KMS-11 (cell line): ENCODE measurements at regions not wholly inside any gene's neighbourhood (a gene's known extent, or its start where the extent isn't known, plus 50 kb on each side); places are given as distances from the start of the nearest gene placed in this dataset.

Source experiments
- H2AFZ ChIP-seq: fragments of 200-600 bp; sonication (generic); 2 replicates; pipeline ENCODE4 v1.6.1; 2016; ENCODE audit warnings: antibody characterized with exemption, mixed run types, low read depth
- H3K27ac ChIP-seq: fragments of 200-600 bp; sonication (generic); 2 replicates; pipeline ENCODE4 v1.6.1; 2016; ENCODE audit warnings: mild to moderate bottlenecking, mixed run types
- H3K27me3 ChIP-seq: fragments of 200-600 bp; sonication (generic); 2 replicates; pipeline ENCODE4 v1.6.1; 2017; ENCODE audit warnings: mild to moderate bottlenecking, low read depth, mixed run types, moderate library complexity; ENCODE audit not compliant: insufficient read depth
- H3K36me3 ChIP-seq: fragments of 200-600 bp; sonication (generic); 2 replicates; pipeline ENCODE4 v1.6.1; 2017; ENCODE audit warnings: mild to moderate bottlenecking, mixed run types; ENCODE audit not compliant: insufficient read depth
- H3K4me1 ChIP-seq: fragments of 200-600 bp; sonication (generic); 2 replicates; pipeline ENCODE4 v1.6.1; 2016; ENCODE audit warnings: mild to moderate bottlenecking, low read depth, mixed run types; ENCODE audit not compliant: poor library complexity, severe bottlenecking
- H3K4me2 ChIP-seq: fragments of 200-600 bp; sonication (generic); 2 replicates; pipeline ENCODE4 v1.7.0; 2016; ENCODE audit warnings: mild to moderate bottlenecking, mixed run types
- H3K4me3 ChIP-seq: fragments of 200-600 bp; sonication (generic); IDR thresholded peaks from 2 replicates; pipeline ENCODE4 v1.6.1; 2017; ENCODE audit warnings: low read depth, low read length, mixed read lengths; ENCODE audit not compliant: insufficient read depth
- H3K79me2 ChIP-seq: fragments of 200-600 bp; sonication (generic); 2 replicates; pipeline ENCODE4 v1.6.1; 2016; ENCODE audit warnings: low read depth, mixed run types; ENCODE audit not compliant: insufficient read depth
- H3K9ac ChIP-seq: fragments of 200-600 bp; sonication (generic); 2 replicates; pipeline ENCODE4 v1.6.1; 2016; ENCODE audit warnings: mild to moderate bottlenecking, mixed run types
- H4K20me1 ChIP-seq: fragments of 200-600 bp; sonication (generic); 2 replicates; pipeline ENCODE4 v1.6.1; 2016; ENCODE audit warnings: mild to moderate bottlenecking, mixed run types; ENCODE audit not compliant: insufficient read depth
- TF ChIP-seq, protein P1 (sequence below): fragments of 200-600 bp; sonication (generic); conservative IDR thresholded peaks from 2 replicates; pipeline ENCODE4 v1.6.1; 2017; ENCODE audit warnings: low read depth, mild to moderate bottlenecking, antibody characterized with exemption, low read length, moderate library complexity, mixed read lengths

DNA sequence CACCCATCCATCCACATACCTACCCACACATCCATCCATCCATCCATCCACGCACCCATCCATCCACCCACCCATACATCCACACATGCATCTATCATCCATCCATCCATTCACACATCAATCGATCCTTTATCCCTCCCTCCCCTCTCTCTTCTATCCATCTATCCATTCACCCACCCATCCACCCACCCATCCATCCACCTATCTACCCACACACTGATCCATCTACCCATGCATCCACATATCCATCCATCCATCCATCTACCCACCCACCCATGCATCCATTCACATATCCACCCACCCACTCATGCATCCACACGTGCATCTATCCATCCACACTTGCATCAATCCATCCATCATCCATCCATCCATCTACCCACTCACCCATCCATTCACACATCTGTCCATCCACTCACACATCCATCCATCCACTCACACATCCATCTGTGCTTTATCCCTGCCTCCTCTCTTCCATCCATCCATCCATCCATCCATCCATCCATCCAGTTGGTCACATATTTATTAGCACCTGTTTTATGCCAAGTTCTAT, 366.1 kb downstream of the CTTN start:
- Histone ChIP-seq H2AFZ (no peak overlapping the region), H3K27me3 (no peaks in the 10 kb centered on the region), H3K9ac (no peak overlapping the region), H3K4me2 (no peak overlapping the region), H3K4me1 (no peaks in the 10 kb centered on the region), H3K4me3 (no peak overlapping the region), H3K79me2 (no peaks in the 10 kb centered on the region), H3K36me3 (no peaks in the 10 kb centered on the region), H4K20me1 (no peaks in the 10 kb centered on the region), H3K27ac (no peak overlapping the region)
- TF ChIP-seq, protein P1, sequence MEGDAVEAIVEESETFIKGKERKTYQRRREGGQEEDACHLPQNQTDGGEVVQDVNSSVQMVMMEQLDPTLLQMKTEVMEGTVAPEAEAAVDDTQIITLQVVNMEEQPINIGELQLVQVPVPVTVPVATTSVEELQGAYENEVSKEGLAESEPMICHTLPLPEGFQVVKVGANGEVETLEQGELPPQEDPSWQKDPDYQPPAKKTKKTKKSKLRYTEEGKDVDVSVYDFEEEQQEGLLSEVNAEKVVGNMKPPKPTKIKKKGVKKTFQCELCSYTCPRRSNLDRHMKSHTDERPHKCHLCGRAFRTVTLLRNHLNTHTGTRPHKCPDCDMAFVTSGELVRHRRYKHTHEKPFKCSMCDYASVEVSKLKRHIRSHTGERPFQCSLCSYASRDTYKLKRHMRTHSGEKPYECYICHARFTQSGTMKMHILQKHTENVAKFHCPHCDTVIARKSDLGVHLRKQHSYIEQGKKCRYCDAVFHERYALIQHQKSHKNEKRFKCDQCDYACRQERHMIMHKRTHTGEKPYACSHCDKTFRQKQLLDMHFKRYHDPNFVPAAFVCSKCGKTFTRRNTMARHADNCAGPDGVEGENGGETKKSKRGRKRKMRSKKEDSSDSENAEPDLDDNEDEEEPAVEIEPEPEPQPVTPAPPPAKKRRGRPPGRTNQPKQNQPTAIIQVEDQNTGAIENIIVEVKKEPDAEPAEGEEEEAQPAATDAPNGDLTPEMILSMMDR: no peak

GRCh38 chr11:70766901-70767300, 368.6 kb downstream of the CTTN start:
- H3K27ac ChIP-seq: no peak overlapping the region
- no peaks in the 10 kb centered on the region for H3K4me1 ChIP-seq
- no peak overlapping the region for H2AFZ ChIP-seq
- TF ChIP-seq, protein P1: no peak
- no peaks in the 10 kb centered on the region for H3K79me2 ChIP-seq
- H3K9ac ChIP-seq: no peak overlapping the region
- H3K36me3 ChIP-seq: no peaks in the 10 kb centered on the region
- no peak overlapping the region for H3K4me2 ChIP-seq
- H3K27me3 ChIP-seq: no peaks in the 10 kb centered on the region
- no peaks in the 10 kb centered on the region for H4K20me1 ChIP-seq
- no peak overlapping the region for H3K4me3 ChIP-seq

- Histone ChIP-seq H4K20me1 (no peaks in the 10 kb centered on the region), H3K27ac (no peak overlapping the region), H3K9ac (no peak overlapping the region), H3K36me3 (no peaks in the 10 kb centered on the region), H3K4me3 (no peak overlapping the region), H2AFZ (no peak overlapping the region), H3K4me1 (no peaks in the 10 kb centered on the region), H3K4me2 (no peak overlapping the region), H3K27me3 (no peaks in the 10 kb centered on the region), H3K79me2 (no peaks in the 10 kb centered on the region)
- TF ChIP-seq, protein P1: no peak
These were observed 370.2 kb downstream of the CTTN start for GRCh38 chr11:70768346-70769095.

GRCh38 chr11:70769106-70769505, 370.8 kb downstream of the CTTN start:
- Histone ChIP-seq H3K27me3 (no peaks in the 10 kb centered on the region), H3K36me3 (no peaks in the 10 kb centered on the region), H3K79me2 (no peaks in the 10 kb centered on the region), H3K4me3 (no peak overlapping the region), H3K9ac (no peak overlapping the region), H2AFZ (no peak overlapping the region), H3K4me2 (no peak overlapping the region), H4K20me1 (no peaks in the 10 kb centered on the region), H3K27ac (no peak overlapping the region), H3K4me1 (no peaks in the 10 kb centered on the region)
- TF ChIP-seq, protein P1: no peak
